22Rv1 (cell line): ENCODE measurements at regions not wholly inside any gene's neighbourhood (a gene's known extent, or its start where the extent isn't known, plus 50 kb on each side); places are given as distances from the start of the nearest gene placed in this dataset.

ENCODE experiments used
- ZFX ChIP-seq: fragments of 450-650 bp; IDR thresholded peaks from 2 replicates; pipeline ENCODE4 v1.6.1; 2017; ENCODE audit warnings: antibody characterized with exemption, borderline replicate concordance
- TF ChIP-seq, protein P1 (sequence below): fragments of 450-650 bp; IDR thresholded peaks from 2 replicates; pipeline ENCODE4 v1.5.1; 2017; ENCODE audit warnings: mild to moderate bottlenecking

DNA sequence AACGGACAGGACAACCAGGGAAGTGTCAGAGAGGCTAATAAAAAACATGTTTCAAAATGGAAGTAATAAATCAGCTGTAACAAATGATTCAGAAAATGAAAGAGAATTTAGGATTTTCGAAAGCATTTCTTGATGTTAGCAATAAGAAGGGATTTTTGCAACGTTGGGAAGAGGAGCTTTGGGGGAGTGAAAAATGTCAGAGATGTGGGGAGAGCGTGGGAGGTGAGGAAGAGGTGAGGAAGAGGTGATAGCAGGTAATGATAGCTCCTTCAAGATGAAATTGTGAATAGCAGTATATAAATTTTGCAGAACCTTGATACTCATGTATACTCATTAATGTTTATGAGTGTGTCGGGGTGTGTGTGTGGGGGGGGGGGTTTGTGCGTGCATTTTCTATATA lies 76.2 kb upstream of the COX10 start:
- TF ChIP-seq, protein P1, sequence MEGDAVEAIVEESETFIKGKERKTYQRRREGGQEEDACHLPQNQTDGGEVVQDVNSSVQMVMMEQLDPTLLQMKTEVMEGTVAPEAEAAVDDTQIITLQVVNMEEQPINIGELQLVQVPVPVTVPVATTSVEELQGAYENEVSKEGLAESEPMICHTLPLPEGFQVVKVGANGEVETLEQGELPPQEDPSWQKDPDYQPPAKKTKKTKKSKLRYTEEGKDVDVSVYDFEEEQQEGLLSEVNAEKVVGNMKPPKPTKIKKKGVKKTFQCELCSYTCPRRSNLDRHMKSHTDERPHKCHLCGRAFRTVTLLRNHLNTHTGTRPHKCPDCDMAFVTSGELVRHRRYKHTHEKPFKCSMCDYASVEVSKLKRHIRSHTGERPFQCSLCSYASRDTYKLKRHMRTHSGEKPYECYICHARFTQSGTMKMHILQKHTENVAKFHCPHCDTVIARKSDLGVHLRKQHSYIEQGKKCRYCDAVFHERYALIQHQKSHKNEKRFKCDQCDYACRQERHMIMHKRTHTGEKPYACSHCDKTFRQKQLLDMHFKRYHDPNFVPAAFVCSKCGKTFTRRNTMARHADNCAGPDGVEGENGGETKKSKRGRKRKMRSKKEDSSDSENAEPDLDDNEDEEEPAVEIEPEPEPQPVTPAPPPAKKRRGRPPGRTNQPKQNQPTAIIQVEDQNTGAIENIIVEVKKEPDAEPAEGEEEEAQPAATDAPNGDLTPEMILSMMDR, result no peak
- TF ChIP-seq ZFX, result no peak
